ENCODE measurements at regions not wholly inside any gene's neighbourhood (a gene's known extent, or its start where the extent isn't known, plus 50 kb on each side); places are given as distances from the start of the nearest gene placed in this dataset.

DNA sequence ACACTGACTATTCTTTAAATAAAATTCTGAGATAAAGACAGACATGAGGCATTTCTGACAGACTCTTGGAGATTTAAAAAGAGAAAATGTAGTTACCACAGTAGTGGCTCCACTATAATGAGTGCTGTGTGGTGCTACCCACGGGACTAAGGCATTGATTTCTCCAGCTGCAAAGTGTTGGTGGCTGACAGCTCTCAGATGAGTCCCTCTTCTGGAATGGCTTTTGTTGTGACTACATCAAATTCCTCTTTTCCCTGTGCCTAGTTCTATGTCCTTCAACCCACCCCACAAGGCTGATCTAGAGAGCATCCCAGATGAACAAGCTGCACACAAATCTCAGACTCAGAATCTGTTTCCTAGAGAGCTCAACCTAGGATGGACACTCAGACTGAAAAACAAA, 884.8 kb upstream of the ZEB2 start:
- TF ChIP-seq, protein P1, sequence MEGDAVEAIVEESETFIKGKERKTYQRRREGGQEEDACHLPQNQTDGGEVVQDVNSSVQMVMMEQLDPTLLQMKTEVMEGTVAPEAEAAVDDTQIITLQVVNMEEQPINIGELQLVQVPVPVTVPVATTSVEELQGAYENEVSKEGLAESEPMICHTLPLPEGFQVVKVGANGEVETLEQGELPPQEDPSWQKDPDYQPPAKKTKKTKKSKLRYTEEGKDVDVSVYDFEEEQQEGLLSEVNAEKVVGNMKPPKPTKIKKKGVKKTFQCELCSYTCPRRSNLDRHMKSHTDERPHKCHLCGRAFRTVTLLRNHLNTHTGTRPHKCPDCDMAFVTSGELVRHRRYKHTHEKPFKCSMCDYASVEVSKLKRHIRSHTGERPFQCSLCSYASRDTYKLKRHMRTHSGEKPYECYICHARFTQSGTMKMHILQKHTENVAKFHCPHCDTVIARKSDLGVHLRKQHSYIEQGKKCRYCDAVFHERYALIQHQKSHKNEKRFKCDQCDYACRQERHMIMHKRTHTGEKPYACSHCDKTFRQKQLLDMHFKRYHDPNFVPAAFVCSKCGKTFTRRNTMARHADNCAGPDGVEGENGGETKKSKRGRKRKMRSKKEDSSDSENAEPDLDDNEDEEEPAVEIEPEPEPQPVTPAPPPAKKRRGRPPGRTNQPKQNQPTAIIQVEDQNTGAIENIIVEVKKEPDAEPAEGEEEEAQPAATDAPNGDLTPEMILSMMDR (IDR thresholded peaks at IDR 0.05): no peak
- TF ChIP-seq POLR2AphosphoS5 (IDR thresholded peaks at IDR 0.05; ENCODE audit: low read depth, low read length): no peak
- TF ChIP-seq SIN3A (IDR thresholded peaks at IDR 0.05; ENCODE audit: borderline replicate concordance, insufficient read depth, low read depth, low read length): no peak
